Stimulated activated CD8-positive, alpha-beta memory T cell treated with anti-CD3 and anti-CD28 coated beads, Interleukin-15, amount 100 ng/mL, for 48 hours (primary cell): ENCODE measurements at regions not wholly inside any gene's neighbourhood (a gene's known extent, or its start where the extent isn't known, plus 50 kb on each side); places are given as distances from the start of the nearest gene placed in this dataset.

Experiments
- DNase-seq, 2 donors: peaks; one replicate each; pipeline ENCODE4 v3.0.0-alpha.2; 2020; ENCODE audit warnings: low read depth in 2 of 2

DNA sequence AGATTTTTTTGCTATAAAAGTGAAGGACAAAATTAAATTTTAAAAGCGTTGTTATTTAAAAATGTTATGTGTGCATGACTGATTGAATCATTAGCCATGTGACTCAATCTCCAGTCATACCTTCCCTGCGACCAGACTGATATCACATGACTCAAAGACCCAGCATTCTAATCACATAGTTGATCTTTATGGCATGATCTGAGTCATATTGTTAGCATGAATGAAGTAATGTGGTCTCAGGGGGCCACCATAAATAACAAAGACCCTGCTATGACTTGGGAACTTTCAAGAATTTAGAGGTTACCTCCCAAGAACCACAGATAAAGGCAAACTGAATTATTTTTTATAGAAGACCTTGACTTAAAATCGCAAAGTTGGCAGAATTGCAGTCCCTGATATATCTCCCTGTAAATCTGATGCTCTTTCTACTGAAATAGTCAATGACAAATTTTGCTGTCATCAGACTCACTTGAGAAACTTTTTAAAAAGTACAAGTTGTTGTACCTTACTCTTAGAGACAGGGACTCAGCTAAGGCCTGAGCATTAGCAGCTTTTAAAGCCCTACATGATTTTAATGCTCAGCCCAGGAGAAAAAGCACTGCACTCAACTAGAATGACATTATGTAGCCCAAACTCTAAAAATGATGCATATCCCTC, 717.3 kb downstream of the XPNPEP1 start:
- no peak for DNase-seq

GRCh38 chr10:109203646-109204353, 719.5 kb downstream of the XPNPEP1 start:
- no peak for DNase-seq

GRCh38 chr10:109202111-109202510, 721.2 kb downstream of the XPNPEP1 start:
- DNase-seq: no peak

- no peak for DNase-seq
Measured at GRCh38 chr10:109200646-109201045, 722.7 kb downstream of the XPNPEP1 start.

GRCh38 chr10:109191823-109192222, 731.5 kb downstream of the XPNPEP1 start:
- DNase-seq: no peak

GRCh38 chr10:109191341-109191740, 732.0 kb downstream of the XPNPEP1 start:
- no peak for DNase-seq

- no peak for DNase-seq
Measured at GRCh38 chr10:109187677-109188076, 735.6 kb downstream of the XPNPEP1 start.

DNA sequence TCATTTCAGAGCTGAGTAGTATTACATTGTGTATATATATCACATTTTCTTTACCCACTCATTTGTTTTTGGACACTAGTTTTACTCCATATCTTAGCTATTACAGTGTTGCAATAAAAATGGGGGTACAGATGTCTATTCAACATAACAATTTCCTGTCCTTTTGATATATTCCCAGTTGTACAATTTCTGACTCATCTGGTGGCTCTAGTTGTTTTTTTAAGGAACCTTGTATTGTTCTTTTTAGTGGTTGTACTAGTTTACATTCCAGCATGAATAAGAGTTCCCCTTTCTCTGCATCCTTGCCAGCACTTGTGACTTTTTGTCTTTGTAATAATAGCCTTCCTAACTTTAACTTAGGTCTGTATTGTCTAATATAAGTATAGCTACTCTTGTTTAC, 739.9 kb downstream of the XPNPEP1 start:
- no peak for DNase-seq

- DNase-seq: no peak
Measured at GRCh38 chr10:109178591-109178990, 744.7 kb downstream of the XPNPEP1 start.

DNA sequence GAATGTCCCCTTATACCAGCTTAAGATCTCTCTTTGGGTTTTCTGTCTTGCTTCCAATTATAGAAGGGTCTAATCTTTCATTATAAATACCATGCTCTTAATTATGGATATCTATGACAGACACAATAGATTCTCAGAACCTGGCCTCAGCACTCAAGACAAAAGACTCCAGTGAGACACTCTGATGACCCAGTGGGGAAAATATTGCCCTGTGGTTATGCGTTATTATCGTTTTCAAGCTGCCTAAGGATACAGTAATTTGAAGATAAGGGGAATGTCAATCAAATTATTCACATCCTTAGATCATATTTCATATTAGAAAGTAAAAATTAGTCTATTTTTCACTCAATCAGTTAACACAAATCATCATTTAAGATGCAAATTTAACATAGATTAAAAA, 748.8 kb downstream of the XPNPEP1 start:
- DNase-seq: no peak

DNA sequence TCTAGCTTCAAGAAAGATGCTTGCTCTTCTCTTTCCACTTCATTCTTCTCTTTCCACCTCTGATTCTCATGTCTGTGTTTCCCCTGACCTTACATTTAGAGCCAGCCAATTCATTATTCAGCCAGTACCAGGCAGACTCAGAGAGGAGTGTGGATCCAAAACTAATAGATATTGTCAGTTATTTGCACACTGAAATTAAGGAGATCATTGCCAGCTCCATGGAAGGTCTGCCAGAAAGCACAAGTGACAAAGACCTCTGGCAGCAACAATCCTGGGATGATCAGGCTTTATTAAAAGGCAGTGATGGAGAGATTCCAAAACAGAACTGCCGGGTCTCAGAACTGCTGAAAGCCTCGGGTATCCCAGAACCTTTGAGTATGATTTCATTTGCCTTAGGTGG, 749.4 kb downstream of the XPNPEP1 start:
- no peak for DNase-seq

- no peak for DNase-seq
Measured at GRCh38 chr10:109173121-109173520, 750.2 kb downstream of the XPNPEP1 start.

DNA sequence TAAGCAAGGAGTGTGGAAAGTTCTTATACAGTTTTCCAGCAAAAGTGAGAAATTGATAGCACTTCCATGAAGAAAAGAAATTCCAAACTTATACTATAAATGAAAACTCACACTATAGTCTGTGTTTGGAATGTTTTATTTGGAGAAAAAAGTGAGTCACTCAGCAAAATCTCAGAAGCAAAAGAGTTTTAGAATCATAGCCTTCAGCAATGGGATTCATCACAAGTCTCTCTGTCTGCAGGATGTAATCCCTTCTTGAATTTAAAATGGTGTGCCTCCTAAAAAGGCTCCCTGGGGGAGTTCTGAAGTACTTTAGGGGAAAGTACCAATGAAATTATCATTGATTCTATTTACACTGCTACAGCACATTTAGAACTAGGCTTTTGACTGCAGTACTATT, 756.4 kb downstream of the XPNPEP1 start:
- DNase-seq: no peak

GRCh38 chr10:109159351-109159750, 764.0 kb downstream of the XPNPEP1 start:
- no peak for DNase-seq

- DNase-seq: no peak
Measured at GRCh38 chr10:109156396-109156795, 766.9 kb downstream of the XPNPEP1 start.

GRCh38 chr10:109149666-109150350, 773.5 kb downstream of the XPNPEP1 start:
- DNase-seq: no peak

- no peak for DNase-seq
Measured at GRCh38 chr10:109127363-109127762, 795.9 kb downstream of the XPNPEP1 start.

DNA sequence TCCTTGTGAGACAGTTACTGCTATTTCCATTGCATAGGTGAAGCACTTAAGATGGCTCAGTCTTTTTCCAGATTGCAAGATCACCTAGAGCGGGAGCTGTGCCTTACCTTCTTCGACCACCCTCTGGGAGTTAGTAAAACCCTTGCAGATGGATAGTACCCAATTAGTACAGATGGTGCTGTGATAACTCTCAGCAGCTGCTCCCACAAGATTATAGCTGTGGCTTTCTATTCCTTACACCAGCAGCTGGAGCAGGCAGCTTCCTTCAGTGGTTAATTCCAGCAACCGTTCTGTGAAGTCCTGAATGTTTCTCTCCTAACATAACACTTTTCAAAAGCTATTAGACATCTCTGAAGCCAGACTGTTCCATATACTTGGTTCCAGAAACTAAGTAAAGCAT, 796.8 kb downstream of the XPNPEP1 start:
- DNase-seq: no peak

- no peak for DNase-seq
Measured at GRCh38 chr10:109126016-109126415, 797.3 kb downstream of the XPNPEP1 start.

DNA sequence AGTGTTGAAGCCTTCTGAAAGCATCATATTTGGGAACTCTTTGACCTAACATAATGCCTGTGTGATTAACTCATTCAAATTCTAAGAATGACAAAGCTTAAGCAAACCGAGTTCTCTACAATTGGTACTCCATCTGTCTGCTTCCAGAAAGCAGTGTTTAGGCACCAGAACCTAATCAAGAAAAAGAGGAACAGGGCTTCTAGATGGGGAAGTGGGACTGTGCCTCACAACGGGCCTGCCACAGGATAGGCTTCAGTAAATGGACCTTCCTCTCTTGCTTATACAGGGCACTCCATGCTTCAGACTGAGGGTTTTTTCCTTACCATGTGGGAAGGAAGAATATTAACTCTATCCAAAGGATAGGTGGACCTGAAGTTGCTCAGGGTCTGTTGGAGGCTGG, 808.1 kb downstream of the XPNPEP1 start:
- no peak for DNase-seq

GRCh38 chr10:109114579-109114978, 808.7 kb downstream of the XPNPEP1 start:
- no peak for DNase-seq

GRCh38 chr10:109106604-109107003, 816.7 kb downstream of the XPNPEP1 start:
- no peak for DNase-seq

GRCh38 chr10:109105725-109106124, 817.6 kb downstream of the XPNPEP1 start:
- no peak for DNase-seq
